ENCODE measurements at regions not wholly inside any gene's neighbourhood (a gene's known extent, or its start where the extent isn't known, plus 50 kb on each side); places are given as distances from the start of the nearest gene placed in this dataset.

- Histone ChIP-seq H3K36me3 (ENCODE audit: control insufficient read depth, insufficient read depth, low read length) (no peaks in the 10 kb centered on the region), H3K9me3 (ENCODE audit: control insufficient read depth, insufficient read depth, low read depth, low read length) (no peaks in the 10 kb centered on the region), H3K4me3 (ENCODE audit: low read depth, low read length) (no peak overlapping the region), H3K4me1 (ENCODE audit: control insufficient read depth, insufficient read depth, low read length) (peaks cover 8% of the 10 kb centered on the region), H3K27ac (ENCODE audit: low read depth, low read length) (no peak overlapping the region), H3K9ac (ENCODE audit: low read length) (no peak overlapping the region), H3K27me3 (ENCODE audit: control insufficient read depth, insufficient read depth, low read length) (no peaks in the 10 kb centered on the region)
Observed at GRCh38 chr2:234406085-234406484, 90.8 kb downstream of the ARL4C start.

- no peaks in the 10 kb centered on the region for H3K27me3 ChIP-seq (ENCODE audit: control insufficient read depth, insufficient read depth, low read length)
- H3K9ac ChIP-seq (ENCODE audit: low read length), result no peak overlapping the region
- H3K27ac ChIP-seq (ENCODE audit: low read depth, low read length), result no peak overlapping the region
- 0 out of 2 replicates have a peak, but pooled peaks cover 2% of the 10 kb centered on the region for H3K9me3 ChIP-seq (ENCODE audit: control insufficient read depth, insufficient read depth, low read depth, low read length)
- H3K4me1 ChIP-seq (ENCODE audit: control insufficient read depth, insufficient read depth, low read length), result peaks cover 2% of the 10 kb centered on the region
- H3K4me3 ChIP-seq (ENCODE audit: low read depth, low read length), result no peak overlapping the region
- no peaks in the 10 kb centered on the region for H3K36me3 ChIP-seq (ENCODE audit: control insufficient read depth, insufficient read depth, low read length)
Observed at GRCh38 chr2:234405462-234405861, 91.4 kb downstream of the ARL4C start.

- Histone ChIP-seq H3K27me3 (ENCODE audit: control insufficient read depth, insufficient read depth, low read length) (no peaks in the 10 kb centered on the region), H3K9ac (ENCODE audit: low read length) (no peak overlapping the region), H3K4me3 (ENCODE audit: low read depth, low read length) (no peak overlapping the region), H3K9me3 (ENCODE audit: control insufficient read depth, insufficient read depth, low read depth, low read length) (0 out of 2 replicates have a peak, but pooled peaks cover 2% of the 10 kb centered on the region), H3K36me3 (ENCODE audit: control insufficient read depth, insufficient read depth, low read length) (no peaks in the 10 kb centered on the region), H3K27ac (ENCODE audit: low read depth, low read length) (no peak overlapping the region), H3K4me1 (ENCODE audit: control insufficient read depth, insufficient read depth, low read length) (no peaks in the 10 kb centered on the region)
Observed at GRCh38 chr2:234404957-234405356, 91.9 kb downstream of the ARL4C start.

GRCh38 chr2:234403751-234404150 lies 93.1 kb downstream of the ARL4C start:
- Histone ChIP-seq H3K4me1 (ENCODE audit: control insufficient read depth, insufficient read depth, low read length) (no peaks in the 10 kb centered on the region), H3K27me3 (ENCODE audit: control insufficient read depth, insufficient read depth, low read length) (no peaks in the 10 kb centered on the region; the same call in 1 of the 2 replicates), H3K9ac (ENCODE audit: low read length) (no peak overlapping the region), H3K9me3 (ENCODE audit: control insufficient read depth, insufficient read depth, low read depth, low read length) (0 out of 2 replicates have a peak, but pooled peaks cover 2% of the 10 kb centered on the region), H3K27ac (ENCODE audit: low read depth, low read length) (no peak overlapping the region), H3K4me3 (ENCODE audit: low read depth, low read length) (no peak overlapping the region), H3K36me3 (ENCODE audit: control insufficient read depth, insufficient read depth, low read length) (no peaks in the 10 kb centered on the region)

- Histone ChIP-seq H3K27me3 (ENCODE audit: control insufficient read depth, insufficient read depth, low read length) (peaks cover 4% of the 10 kb centered on the region; the same call in 1 of the 2 replicates), H3K36me3 (ENCODE audit: control insufficient read depth, insufficient read depth, low read length) (no peaks in the 10 kb centered on the region), H3K4me1 (ENCODE audit: control insufficient read depth, insufficient read depth, low read length) (no peaks in the 10 kb centered on the region), H3K4me3 (ENCODE audit: low read depth, low read length) (no peak overlapping the region), H3K27ac (ENCODE audit: low read depth, low read length) (no peak overlapping the region), H3K9me3 (ENCODE audit: control insufficient read depth, insufficient read depth, low read depth, low read length) (0 out of 2 replicates have a peak, but pooled peaks cover 2% of the 10 kb centered on the region), H3K9ac (ENCODE audit: low read length) (no peak overlapping the region)
Observed at GRCh38 chr2:234403074-234403473, 93.8 kb downstream of the ARL4C start.

GRCh38 chr2:234401426-234401825 lies 95.5 kb downstream of the ARL4C start:
- H3K4me1 ChIP-seq (ENCODE audit: control insufficient read depth, insufficient read depth, low read length), result no peaks in the 10 kb centered on the region
- no peak overlapping the region for H3K27ac ChIP-seq (ENCODE audit: low read depth, low read length)
- no peak overlapping the region for H3K9ac ChIP-seq (ENCODE audit: low read length)
- no peak overlapping the region for H3K4me3 ChIP-seq (ENCODE audit: low read depth, low read length)
- H3K36me3 ChIP-seq (ENCODE audit: control insufficient read depth, insufficient read depth, low read length), result no peaks in the 10 kb centered on the region
- peaks cover 9% of the 10 kb centered on the region; the same call in 1 of the 2 replicates for H3K27me3 ChIP-seq (ENCODE audit: control insufficient read depth, insufficient read depth, low read length)
- 0 out of 2 replicates have a peak, but pooled peaks cover 2% of the 10 kb centered on the region for H3K9me3 ChIP-seq (ENCODE audit: control insufficient read depth, insufficient read depth, low read depth, low read length)

GRCh38 chr2:234399451-234400246 lies 97.2 kb downstream of the ARL4C start:
- 0 out of 2 replicates have a peak, but pooled peaks cover 2% of the 10 kb centered on the region for H3K9me3 ChIP-seq (ENCODE audit: control insufficient read depth, insufficient read depth, low read depth, low read length)
- H3K4me3 ChIP-seq (ENCODE audit: low read depth, low read length), result no peak overlapping the region
- H3K27me3 ChIP-seq (ENCODE audit: control insufficient read depth, insufficient read depth, low read length), result peaks cover 9% of the 10 kb centered on the region; the same call in 1 of the 2 replicates
- H3K9ac ChIP-seq (ENCODE audit: low read length), result no peak overlapping the region
- peaks cover 5% of the 10 kb centered on the region; the same call in 1 of the 2 replicates for H3K4me1 ChIP-seq (ENCODE audit: control insufficient read depth, insufficient read depth, low read length)
- no peak overlapping the region for H3K27ac ChIP-seq (ENCODE audit: low read depth, low read length)
- H3K36me3 ChIP-seq (ENCODE audit: control insufficient read depth, insufficient read depth, low read length), result no peaks in the 10 kb centered on the region

- H3K9ac ChIP-seq (ENCODE audit: low read length), result no peak overlapping the region
- no peak overlapping the region for H3K27ac ChIP-seq (ENCODE audit: low read depth, low read length)
- no peak overlapping the region for H3K4me3 ChIP-seq (ENCODE audit: low read depth, low read length)
- no peaks in the 10 kb centered on the region for H3K36me3 ChIP-seq (ENCODE audit: control insufficient read depth, insufficient read depth, low read length)
- H3K4me1 ChIP-seq (ENCODE audit: control insufficient read depth, insufficient read depth, low read length), result peaks cover 5% of the 10 kb centered on the region; the same call in 1 of the 2 replicates
- H3K9me3 ChIP-seq (ENCODE audit: control insufficient read depth, insufficient read depth, low read depth, low read length), result 0 out of 2 replicates have a peak, but pooled peaks cover 2% of the 10 kb centered on the region
- peaks cover 9% of the 10 kb centered on the region; the same call in 1 of the 2 replicates for H3K27me3 ChIP-seq (ENCODE audit: control insufficient read depth, insufficient read depth, low read length)
Observed at GRCh38 chr2:234398531-234398930, 98.3 kb downstream of the ARL4C start.

- Histone ChIP-seq H3K4me1 (ENCODE audit: control insufficient read depth, insufficient read depth, low read length) (peaks cover 5% of the 10 kb centered on the region; the same call in 1 of the 2 replicates), H3K27me3 (ENCODE audit: control insufficient read depth, insufficient read depth, low read length) (peaks cover 9% of the 10 kb centered on the region; the same call in 1 of the 2 replicates), H3K27ac (ENCODE audit: low read depth, low read length) (no peak overlapping the region), H3K4me3 (ENCODE audit: low read depth, low read length) (no peak overlapping the region), H3K9ac (ENCODE audit: low read length) (no peak overlapping the region), H3K36me3 (ENCODE audit: control insufficient read depth, insufficient read depth, low read length) (no peaks in the 10 kb centered on the region), H3K9me3 (ENCODE audit: control insufficient read depth, insufficient read depth, low read depth, low read length) (0 out of 2 replicates have a peak, but pooled peaks cover 2% of the 10 kb centered on the region)
Observed at GRCh38 chr2:234395891-234396420, 100.9 kb downstream of the ARL4C start.

- no peak overlapping the region for H3K27ac ChIP-seq (ENCODE audit: low read depth, low read length)
- peaks cover 5% of the 10 kb centered on the region; the same call in 1 of the 2 replicates for H3K4me1 ChIP-seq (ENCODE audit: control insufficient read depth, insufficient read depth, low read length)
- H3K4me3 ChIP-seq (ENCODE audit: low read depth, low read length), result no peak overlapping the region
- peaks cover 9% of the 10 kb centered on the region; the same call in 1 of the 2 replicates for H3K27me3 ChIP-seq (ENCODE audit: control insufficient read depth, insufficient read depth, low read length)
- no peaks in the 10 kb centered on the region for H3K36me3 ChIP-seq (ENCODE audit: control insufficient read depth, insufficient read depth, low read length)
- no peak overlapping the region for H3K9ac ChIP-seq (ENCODE audit: low read length)
- H3K9me3 ChIP-seq (ENCODE audit: control insufficient read depth, insufficient read depth, low read depth, low read length), result no peaks in the 10 kb centered on the region
Observed at GRCh38 chr2:234394450-234394849, 102.4 kb downstream of the ARL4C start.

GRCh38 chr2:234393354-234393753 lies 103.5 kb downstream of the ARL4C start:
- H3K27ac ChIP-seq (ENCODE audit: low read depth, low read length), result no peak overlapping the region
- H3K36me3 ChIP-seq (ENCODE audit: control insufficient read depth, insufficient read depth, low read length), result no peaks in the 10 kb centered on the region
- no peaks in the 10 kb centered on the region for H3K9me3 ChIP-seq (ENCODE audit: control insufficient read depth, insufficient read depth, low read depth, low read length)
- H3K4me1 ChIP-seq (ENCODE audit: control insufficient read depth, insufficient read depth, low read length), result peaks cover 5% of the 10 kb centered on the region; the same call in 1 of the 2 replicates
- no peak overlapping the region for H3K9ac ChIP-seq (ENCODE audit: low read length)
- H3K27me3 ChIP-seq (ENCODE audit: control insufficient read depth, insufficient read depth, low read length), result peaks cover 6% of the 10 kb centered on the region; the same call in 1 of the 2 replicates
- no peak overlapping the region for H3K4me3 ChIP-seq (ENCODE audit: low read depth, low read length)

All from HUES6 (cell line).